GM18868 (cell line): ENCODE measurements at regions not wholly inside any gene's neighbourhood (a gene's known extent, or its start where the extent isn't known, plus 50 kb on each side); places are given as distances from the start of the nearest gene placed in this dataset.

ENCODE experiments used
- ATAC-seq: cut with Tn5 transposase; IDR thresholded peaks from one replicate; pipeline ENCODE4 v1.9.1; 2021; ENCODE audit warnings: mild to moderate bottlenecking, moderate library complexity; ENCODE audit not compliant: unreplicated experiment

DNA sequence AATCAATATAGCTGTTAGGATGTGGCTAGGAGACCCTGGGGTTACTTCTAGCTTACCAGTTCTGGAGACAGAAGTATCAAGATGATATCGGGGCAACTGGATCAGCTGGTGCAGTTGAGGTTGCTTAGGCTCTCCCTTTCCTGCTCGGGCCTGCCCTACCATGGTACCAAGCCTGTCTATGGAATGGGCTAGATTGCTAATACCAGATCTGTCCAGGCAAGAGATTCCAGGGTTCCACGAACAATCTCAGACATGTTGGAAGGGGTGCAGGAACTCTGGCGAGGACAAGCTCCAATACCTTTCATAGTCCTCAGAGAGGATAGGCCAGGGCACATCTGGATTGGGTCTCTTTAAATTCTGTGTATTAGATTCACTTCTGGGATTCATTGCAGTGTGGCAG lies 53.8 kb downstream of the ADM start:
- no peak for ATAC-seq

DNA sequence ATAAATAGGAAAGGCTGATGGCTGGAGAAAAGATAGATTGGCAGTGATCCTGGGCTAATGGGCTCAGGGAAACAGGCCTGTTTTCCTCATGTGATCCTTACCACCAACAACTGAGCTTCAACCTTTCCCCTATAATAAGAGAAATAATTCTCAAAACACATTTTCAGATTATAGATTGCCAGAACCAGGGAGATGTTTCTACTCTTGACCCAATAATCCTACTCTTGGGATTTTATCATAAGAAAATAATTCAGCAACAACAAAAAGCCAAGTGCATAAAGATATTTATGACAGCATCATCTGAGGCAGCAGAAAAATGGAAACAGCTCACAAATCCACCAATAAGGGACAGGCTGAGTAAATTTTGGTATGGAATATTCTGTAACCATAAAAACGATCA lies 54.3 kb downstream of the ADM start:
- no peak for ATAC-seq

DNA sequence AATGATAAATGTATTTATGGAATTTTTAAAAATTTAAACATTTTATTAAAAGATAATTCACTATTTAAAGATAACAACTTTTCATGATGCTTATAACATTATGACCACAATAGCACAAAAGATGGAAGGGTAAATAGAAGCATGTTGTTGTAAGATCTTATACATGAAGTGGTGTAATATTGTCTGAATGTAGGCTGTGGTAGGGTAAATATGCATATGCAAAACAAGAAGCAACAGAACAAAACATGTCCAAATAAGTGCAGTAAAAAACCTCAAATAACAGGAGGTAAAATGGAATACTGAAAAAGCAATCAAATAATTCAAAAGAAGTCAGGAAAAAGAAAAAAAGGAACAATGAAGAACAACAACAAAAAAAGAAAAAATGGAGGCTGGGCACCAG lies 56.0 kb downstream of the ADM start:
- ATAC-seq: no peak

DNA sequence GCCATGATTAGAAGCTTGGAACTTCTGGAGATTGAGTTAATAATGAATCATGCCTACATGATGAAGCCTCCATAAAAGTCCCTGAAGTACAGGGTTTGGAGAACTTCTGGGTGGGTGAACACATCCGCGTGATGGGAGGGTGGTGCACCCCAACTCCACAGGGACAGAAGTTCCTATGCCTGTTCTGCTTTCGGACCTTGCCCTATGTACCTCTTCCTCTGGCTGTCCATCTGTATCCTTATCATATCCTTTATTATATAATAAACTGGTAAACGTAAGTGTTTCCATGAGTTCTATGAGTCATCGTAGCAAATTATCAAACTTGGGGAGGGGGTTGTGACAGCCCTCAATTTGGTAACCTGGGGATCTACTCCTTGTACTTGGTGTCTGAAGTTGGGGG lies 60.2 kb downstream of the ADM start:
- ATAC-seq: no peak

DNA sequence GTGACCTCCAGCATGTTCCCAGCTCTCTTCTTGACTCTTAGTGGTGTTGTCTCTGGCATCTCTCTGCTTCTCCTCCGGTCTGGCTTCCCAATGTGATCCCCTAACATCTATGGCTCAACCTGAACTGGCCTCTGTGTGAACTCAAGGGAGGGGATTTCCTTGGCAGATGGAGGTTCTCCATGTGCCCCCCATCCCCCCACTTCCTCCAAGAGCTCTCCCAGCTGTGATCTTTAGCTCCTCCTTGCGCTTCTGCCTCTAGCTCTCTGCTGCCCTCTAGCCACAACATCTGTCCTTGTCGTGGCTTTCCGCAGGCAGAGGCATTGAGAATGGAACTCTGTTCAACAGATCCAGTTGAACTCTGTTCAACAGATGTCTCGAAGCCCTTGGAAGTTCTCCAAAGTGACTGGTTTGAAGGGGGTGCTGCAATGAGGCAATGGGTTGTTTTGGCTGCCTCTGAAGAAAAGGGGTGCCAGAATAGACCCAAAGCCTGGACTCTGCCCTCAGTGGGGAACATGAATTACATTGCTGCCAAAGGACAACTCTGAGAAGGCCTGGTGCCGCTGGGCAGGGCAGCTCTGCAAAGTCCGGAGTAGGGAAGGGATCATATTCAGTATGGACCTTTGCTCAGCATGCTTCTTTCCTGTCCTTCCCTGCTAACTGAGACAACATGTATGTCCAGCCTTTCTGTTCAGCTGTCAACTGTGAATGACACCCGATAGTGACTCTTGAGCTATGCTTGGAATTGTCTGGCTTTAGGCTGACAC lies 61.9 kb downstream of the ADM start:
- ATAC-seq: peak; percentile 94

DNA sequence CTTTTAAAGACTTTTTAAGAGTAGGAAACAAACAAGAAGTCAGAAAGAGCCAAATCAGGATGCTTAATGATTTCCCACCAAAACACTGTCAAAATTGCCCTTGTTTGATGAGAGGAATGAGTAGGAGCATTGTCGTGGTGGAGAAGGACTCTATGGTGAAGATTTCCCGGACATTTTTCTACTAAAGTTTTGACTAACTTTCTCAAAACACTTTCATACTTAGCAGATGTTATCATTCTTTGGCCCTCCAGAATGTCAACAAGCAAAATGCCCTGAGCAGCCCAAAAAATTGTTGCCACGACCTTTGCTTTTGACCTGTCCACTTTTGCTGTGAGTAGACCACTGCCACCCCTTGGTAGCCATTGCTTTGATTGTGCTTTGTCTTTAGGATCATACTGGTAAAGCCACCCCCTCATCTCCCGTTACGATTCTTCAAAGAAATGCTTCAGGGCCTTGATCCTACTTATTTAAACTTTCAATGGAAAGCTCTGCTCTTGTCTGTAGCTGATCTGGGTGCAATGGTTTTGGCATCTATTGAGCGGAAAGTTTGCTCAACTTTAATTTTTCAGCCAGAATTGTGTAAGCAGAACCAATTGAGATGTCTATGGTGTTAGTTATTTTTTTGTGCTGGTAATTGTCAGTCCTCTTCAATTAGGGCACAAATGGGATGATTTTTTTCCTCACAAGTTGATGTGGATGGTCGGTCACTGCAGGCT lies 67.2 kb downstream of the ADM start:
- no peak for ATAC-seq

DNA sequence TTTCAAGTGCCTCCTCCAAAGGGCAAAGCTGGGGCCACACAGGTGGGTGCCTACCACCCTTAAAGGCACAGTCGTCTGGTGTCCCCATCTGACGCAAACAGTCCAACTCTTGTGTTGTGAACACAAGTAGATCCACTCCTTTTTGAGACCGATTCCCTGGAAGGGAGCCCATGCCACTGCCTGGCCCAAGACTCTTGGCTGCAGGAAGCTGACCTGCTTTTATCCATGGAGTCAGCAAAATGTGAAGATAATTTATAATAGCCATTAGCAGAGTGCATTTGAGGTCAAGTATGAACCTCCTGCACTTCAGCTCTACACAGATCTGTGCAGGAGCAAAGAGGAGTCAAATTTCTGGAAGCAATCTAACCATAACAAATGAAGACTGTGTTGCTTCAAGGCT lies 68.5 kb downstream of the ADM start:
- ATAC-seq: no peak

DNA sequence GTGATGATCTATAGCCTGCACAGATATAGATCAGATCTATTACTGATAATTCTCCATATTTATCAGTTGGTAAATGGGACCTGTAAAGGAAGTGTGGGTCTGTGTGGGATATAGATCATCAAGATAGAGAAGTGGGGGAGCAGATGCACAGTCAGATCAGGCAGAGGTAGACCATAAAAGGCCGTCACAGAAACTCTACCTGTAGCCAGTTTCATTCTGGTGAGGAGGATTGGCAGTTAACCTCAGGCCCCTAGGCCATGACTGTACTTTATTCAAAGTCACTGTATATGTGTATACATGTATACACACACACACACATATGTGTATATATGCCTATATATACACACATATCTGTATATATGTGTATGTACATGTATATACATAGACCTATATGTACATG lies 69.1 kb downstream of the ADM start:
- ATAC-seq: no peak

DNA sequence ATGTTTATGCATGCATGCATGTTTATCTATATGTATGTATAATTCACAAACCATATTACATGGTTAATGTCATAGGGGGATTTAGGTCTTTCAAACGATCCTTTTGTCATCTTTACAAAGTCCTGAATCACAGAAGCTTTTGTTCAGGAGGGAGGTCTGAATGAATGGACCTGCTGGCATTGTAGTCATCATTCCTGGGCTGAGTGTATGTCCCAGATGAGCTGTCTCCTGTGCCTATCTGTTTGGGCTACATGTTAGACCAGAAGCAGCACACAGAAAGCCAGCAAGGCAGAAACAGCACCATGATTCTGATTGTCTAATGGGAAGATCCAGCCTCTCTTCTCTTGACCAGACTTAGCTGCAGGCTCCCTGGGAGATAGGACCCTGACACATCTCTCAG lies 69.5 kb downstream of the ADM start:
- ATAC-seq: no peak

DNA sequence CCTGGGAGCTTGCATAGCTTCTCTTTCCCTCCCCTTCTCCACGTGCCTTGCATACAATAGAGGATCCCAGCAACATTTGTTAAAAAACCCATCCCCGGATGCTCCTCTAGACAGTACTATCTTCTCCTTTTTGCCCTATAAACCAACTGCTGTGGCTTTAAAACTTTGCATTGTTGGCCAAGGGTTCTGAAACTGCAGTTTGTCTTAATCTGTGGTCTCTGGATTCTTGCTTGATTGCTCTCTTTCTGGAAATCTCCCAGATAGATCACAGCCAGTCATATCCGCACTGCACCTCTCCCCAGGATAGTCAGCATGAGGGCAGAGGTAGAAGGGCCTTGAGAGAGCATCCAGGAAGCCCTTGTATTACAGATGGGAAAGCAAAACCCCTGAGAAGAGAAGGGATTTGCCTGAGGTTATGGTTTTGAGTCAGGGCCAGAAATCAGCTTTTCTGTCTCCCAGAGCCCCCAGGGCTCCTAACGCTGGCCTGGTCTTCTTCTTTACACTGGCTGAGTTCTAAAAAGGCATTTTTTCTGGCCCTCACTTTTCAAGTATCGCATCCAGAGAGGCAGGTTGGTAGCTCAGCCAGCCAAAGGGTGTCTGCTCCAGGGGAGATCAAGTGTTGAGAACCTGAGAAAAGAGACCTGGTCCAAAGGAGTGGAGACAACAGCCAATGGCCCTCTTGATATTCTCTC lies 70.6 kb downstream of the ADM start:
- no peak for ATAC-seq

DNA sequence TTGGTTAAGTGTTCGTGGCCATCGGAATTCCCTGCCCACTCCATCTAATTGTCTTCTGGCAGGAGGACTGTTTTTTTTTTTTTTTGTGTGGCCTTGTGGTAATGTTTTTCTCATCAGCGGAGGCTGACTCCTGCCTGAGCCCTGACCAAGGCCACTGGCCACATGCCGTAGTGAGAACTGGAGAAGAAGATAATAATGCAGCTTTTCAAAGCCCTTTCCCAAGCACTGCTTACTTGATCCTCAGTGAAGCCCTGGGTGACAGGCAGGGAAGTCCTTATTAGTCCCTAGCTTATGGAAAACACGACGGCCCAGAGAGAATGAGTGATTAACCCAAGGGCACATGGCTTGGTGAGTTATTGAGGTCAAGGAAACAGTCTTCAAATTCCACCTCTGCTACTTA lies 71.2 kb downstream of the ADM start:
- no peak for ATAC-seq

DNA sequence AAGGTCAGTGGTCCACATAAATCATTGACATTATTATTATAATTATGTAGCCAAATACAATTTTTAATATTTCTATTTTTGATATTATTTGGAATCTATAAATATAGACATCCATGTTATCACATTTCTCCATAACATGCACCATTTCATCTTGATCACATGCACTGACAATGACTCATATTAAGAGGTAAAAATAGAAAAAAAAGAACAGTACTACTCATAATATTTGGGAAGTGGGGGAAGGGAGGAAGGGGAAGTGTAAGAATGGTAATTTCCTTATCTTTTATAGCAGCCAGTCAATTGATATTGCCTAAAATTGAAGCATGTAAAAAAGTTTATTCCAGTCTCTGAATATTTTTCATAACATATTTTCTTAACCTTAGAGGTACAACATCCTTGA lies 72.3 kb downstream of the ADM start:
- ATAC-seq: no peak

DNA sequence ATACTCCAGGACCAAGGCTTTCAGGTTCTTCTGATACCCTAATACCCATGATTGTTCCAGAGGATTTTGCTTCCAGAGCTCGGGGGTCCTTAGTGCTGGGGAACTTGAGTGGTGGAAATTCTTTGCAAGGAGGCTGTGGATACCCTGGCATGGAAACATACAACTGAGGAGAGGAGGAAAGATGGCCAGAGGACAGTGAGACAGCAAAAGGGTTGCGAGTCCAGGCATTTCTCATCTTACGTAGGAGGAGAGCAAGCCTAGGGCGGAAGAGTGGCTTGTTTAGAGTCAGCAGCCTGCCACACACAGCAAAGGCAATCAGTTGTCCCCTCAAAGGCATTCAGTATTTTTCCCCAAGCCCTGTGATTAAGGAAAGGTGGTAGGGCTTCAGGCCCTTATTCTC lies 73.5 kb downstream of the ADM start:
- ATAC-seq: no peak

DNA sequence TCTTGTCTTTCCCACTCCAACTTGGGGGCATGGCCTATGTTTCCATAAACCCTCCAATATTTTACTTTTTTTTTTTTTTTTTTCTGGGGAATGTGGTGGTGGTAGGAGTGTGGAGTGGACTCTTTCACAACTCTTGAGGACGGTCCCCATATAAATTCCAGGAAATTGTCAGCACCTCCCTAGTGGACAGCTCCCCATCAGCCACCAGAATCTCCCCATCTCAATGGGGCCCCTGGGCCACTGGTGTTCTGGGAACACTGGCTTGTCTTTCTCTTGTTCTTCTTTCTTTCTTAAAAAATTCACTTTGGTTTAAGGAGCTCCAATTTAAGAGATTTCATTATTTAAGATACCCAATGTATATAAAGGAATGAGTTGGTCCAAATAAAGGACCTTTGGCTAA lies 74.1 kb downstream of the ADM start:
- no peak for ATAC-seq

DNA sequence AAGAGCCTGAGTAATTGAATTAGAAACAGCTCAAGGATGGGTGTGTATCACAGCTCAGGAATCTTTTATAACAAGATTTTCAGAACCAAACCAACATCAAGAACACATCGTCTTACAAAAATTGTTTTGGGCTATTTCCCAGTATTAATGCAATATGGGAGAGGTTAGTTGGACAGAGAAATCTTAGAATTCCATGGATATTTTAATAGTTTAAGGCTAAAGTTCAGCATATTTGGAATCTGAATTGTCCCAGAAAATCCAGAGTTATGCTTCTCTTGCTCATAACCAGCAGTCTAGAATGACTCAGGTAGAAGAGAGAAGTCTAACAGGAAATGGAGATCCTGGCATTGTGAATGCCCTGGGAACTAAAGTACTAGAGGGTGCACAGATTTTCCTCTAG lies 74.6 kb downstream of the ADM start:
- ATAC-seq: no peak

DNA sequence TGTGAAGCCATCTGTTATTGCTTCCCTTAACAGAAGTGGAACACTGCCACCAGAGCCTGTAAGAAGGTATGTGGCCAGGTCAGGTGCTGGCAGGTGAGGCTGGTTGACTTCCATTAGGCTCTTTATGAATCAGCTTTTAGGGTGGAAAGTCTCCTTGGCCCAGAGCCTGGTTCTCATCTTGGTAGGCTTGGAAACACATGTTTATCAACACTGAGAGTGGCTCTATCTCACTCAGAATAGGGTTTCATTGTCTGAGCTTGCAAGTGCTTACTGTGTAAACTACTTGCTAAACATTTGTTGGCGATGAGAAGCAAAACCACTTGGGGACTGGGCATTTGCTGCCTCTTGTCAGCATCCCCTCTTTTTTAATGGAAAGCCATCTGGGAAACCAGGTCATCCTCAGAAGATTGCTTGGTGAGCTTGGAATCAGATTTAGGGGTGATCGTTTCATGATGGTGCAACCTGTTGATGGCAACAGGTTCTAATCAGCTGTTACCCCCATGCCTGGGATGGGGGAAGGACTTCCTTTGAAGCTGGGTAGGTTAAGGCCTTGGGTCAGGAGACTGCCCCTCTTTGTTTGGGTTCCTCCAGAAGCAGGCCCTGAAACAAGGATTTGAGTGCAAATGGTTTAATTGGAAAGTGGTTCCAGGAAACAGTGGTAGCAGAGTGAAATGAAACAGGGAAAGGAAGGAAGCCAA lies 75.0 kb upstream of the AMPD3 start:
- no peak for ATAC-seq

DNA sequence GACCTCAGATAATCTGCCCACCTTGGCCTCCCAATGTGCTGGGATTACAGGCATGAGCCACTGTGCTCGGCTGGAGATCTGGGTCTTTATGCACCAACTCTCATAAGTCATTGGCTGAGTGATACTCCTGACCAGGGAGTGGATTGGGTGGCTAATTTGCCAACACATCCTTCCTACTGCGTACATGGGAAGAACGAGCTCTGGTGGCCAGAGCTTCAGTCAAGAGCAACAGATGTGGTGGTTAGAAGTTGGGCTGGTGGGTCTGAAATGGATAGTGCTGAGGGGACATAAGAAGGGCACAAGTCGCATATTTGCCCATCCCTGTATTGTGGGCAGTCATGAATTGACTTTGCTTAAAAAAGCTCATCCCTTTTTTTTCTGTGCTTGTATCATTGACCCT lies 74.1 kb upstream of the AMPD3 start:
- ATAC-seq: no peak

DNA sequence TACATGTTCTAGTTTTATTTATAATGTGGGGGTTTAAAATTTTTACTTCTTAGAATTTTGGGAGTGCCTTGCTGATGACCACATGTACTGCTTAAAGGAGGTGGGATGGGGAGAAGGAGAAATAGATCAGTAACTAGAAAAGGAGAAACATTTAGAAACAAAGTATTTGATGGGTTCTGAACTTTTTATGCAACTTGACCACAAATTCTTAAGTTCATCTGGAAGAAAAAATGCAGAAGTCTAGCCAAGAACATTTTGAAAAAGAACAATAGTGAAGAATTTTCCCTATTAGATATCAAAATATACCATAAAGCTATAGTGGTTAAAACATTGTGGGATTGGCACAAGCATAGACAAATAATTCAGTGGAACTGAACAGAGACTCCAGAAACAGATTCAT lies 73.3 kb upstream of the AMPD3 start:
- ATAC-seq: no peak

DNA sequence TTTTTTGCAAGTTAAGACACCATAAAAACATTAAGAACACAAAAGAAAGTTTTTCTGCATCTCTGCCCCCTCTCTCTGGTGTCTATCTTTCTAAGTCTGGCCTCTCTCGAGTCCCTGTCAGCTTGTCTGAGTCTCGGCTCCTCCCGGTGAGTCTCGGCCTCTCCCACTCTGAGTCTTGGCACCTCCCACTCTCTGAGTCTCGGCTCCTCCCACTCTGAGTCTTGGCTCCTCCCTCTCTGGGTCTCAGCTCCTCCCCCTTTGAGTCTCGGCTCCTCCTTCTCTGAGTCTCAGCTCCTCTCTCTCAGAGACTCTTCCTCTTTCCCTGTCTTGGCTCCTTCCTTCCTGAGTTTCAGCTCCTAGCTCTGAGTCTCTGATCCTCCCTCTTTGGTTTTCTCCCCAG lies 72.5 kb upstream of the AMPD3 start:
- no peak for ATAC-seq

DNA sequence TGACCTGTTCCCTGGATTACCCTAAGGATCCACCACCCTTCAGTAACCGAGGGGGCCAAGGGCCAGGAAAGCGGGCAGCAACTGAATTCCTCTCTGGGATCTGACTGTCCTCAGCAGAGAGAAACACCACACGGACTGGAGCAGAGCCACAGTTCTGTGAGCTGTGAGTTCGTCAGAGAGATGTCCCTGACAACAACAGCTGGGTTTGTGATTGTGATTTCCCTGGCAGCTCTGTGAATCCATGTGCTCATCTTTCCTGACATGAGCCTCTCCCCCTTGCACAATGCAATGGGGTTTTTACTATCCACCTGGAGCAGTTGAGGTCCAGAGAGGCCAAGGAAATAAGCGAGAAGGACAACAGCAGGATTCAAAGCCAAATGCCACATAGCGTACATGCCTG lies 69.4 kb upstream of the AMPD3 start:
- no peak for ATAC-seq

DNA sequence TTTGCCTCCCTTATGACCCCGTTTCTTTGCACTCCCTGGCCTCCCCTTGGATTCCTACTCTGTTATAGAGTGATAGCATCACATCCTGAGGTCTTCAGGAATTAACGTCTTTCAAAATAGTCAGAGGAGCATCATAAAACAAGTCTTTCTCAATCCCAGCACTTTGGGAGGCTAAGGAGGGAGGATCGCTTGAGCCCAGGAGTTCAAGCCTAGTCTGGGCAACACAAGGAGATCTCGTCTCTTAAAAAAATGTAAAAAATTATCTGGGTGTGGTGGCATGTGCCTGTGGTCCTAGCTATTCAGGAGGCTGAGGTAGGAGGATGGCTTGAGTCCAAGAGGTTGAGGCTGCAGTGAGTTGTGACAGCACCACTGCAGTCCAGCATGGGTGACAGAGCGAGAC lies 68.7 kb upstream of the AMPD3 start:
- ATAC-seq: no peak

DNA sequence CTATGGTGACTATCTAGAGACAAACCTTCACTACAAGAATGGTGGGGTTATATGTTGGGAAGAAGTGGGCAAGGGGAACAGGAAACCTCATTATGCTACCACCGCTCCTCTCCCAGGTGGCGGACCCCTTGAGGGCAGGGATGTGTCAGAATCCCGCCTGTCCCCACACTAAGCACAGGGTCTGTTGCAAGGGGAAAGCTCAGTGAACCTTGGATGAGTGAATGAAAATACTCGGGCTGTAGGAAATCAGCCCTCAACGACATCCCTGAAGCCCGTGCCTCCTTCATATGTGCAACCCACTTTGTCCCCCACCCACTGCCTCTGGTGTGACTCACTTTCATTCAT lies 68.2 kb upstream of the AMPD3 start:
- ATAC-seq: no peak
